ENCODE measurements at regions not wholly inside any gene's neighbourhood (a gene's known extent, or its start where the extent isn't known, plus 50 kb on each side); places are given as distances from the start of the nearest gene placed in this dataset.
"Not testable (repeated sequence)": the region's sequence is repeated elsewhere in the genome, so short reads cannot be mapped to it uniquely, and the experiment has no call there.

DNA sequence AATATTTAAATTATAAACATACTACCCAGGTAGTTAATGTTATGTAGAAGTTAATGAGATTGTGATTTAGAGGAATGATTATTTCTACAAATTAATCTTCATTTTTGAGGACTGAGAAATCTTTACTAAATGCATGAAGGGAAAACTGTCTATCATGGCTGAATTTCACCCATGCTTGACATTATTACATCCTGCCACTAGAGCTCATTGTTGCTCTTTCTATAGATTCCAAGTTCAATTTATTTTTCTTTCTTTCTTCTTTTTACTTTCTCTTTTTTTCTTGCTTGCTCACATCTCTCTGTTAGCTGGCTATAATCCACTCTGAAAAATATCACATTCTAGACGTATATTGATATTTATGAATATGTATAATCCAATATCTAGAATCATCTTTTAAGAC lies 505.0 kb upstream of the KLHL1 start:
- no peak for DNase-seq

DNA sequence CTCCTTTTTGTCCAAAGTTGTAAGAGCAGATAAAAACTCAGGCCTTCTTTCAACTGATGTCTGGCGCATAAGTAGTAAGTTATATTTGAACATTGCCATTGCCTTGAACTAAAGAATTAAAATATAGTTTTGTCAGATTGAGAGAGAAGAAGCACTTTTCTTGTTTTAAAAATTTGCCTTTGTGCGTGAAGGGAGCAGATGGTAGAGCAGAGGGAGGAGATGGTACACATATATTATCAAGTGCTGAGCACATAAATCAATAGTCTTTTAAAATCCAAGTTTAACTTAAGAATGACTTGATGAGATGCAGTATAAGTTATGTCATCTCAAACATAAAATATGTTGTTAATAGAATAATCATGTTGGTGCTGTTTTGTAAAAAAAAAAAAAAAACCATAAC lies 504.6 kb upstream of the KLHL1 start:
- DNase-seq, result no peak

GRCh38 chr13:70604448-70604847 lies 496.2 kb upstream of the KLHL1 start:
- DNase-seq, result no peak

- no peak for DNase-seq
These were observed 485.5 kb upstream of the KLHL1 start for GRCh38 chr13:70593716-70594115.

DNA sequence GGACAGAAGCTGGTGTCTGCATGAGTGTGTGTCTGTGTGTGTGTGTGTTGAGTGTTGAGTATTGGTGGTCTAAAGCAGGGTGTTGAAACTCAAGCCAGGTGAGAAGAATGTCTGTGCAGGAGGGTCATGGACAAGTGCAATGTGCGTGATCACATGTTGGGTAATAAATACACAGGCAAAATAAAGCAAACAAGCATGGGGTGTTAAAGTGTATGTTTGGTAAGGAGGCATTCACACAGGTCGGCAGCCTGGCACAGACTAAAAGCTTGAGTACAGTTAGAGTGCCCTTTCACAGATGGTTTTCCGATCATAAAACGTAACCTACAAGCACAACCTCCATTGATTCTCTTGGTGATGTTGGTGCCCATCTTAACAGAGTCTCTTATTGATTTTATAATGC lies 476.9 kb upstream of the KLHL1 start:
- no peak for DNase-seq

- no peak for DNase-seq
These were observed 472.6 kb upstream of the KLHL1 start for GRCh38 chr13:70580825-70581224.

DNA sequence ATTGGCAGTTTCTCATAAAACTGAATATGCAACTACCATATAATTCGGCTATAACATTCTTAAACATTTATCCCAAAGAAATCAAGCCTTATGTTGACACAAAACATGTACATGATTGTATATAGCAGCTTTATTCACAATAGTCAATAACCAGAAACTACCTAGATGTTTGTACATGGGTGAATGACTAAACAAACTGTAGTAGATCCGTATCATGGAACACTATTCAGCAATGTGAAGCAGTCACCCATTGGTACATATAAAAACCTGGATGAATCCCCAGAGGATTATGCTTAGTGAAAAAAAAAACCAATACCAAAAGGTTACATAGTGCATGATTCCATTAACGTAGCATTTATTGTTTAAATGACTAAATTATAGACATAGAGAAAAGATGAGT lies 471.7 kb upstream of the KLHL1 start:
- no peak for DNase-seq

- DNase-seq, result no peak
These were observed 463.0 kb upstream of the KLHL1 start for GRCh38 chr13:70571221-70571620.

- DNase-seq, result no peak
These were observed 460.3 kb upstream of the KLHL1 start for GRCh38 chr13:70568571-70568970.

DNA sequence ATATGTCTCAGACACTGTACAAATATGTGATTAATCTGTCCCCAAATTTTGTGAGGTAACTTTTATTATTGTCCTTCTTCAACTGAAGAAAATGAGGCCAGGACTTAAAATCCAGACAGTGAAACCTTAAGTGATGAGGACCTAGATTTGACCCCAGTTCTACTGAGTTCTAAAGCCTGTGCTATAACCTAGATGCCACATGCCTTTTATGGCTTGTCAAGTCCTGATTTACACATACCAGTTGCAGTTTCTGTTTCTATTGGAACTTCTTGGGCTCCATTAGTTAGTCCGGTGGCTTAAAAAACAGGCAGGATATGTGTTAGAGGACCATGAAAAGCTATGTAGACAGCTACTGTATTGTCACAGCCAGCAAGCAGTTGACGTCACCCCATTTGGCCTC lies 436.5 kb upstream of the KLHL1 start:
- DNase-seq, result no peak

- DNase-seq, result no peak
These were observed 433.2 kb upstream of the KLHL1 start for GRCh38 chr13:70541451-70541850.

DNA sequence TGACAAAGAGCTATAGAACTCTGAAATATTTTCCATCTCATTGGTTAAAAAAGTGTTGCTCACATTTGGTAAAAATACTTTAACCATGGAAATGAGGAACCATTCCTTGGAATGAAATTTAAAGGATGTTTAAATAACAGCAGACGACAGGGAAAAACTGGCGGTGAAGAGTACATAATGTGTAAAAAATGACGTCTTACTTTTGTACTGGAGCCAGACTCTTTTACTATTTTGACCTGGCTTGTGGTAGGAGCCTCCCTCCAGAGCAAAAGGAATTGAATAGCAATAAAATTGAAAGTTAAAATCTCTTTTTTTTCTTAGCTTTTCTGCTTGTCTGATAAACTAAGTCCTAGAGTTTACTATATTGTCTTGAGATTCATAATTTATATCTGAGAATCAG lies 426.2 kb upstream of the KLHL1 start:
- DNase-seq, result no peak

DNA sequence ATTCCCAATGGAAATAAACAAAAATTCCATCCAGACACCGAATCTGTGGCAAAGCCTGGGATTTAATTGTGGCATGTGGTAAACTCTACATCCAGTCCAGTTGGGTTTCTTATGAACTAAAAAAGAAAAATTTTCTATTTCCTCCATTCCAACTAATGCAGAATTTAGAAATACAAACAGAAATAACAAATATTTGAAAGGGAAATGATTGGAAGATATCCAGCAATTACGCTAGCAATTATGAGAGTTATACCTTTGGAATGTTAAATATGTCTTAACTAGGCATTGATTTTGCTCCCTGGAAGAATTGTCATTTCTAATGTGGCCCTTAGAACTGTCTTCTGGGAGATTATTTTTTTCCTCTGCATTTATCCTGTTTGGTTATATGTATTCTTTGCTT lies 421.4 kb upstream of the KLHL1 start:
- no peak for DNase-seq

DNA sequence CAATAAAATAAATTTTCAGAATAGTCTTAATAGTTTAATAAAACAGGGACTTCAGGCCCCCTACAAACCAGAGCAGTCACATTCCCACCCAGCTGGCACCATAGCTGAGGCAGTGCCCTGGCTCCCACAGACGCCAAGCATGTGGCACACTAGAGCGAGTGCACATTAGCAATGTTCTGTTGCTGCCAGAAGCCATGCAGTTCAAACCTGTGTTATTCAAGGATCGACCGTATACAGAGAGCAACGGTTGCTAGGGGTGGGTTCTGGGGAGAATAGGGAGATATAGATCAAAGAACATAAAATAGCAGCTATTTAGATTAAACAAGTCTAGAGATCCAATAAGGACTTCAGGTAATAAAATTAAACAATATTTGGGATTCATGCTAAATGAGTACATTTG lies 419.3 kb upstream of the KLHL1 start:
- no peak for DNase-seq

DNA sequence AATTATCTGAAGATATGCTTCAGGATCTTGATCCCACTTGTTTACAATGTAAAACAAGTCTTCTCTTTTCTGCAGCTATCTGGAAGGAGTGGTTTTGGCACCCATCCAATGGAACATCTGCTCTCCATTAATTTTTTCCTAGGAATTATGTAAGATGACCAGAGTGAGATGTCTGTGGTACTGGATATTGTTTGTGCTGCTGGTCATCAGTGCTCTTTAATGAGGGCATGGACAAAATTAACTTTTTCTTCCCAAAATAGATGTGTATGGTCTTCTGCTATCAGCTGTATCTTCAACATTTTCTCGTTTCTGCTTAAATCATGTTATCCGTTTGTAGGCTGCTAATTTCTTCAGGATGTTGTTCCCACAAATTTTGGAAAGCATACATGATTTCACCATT lies 415.4 kb upstream of the KLHL1 start:
- DNase-seq, result no peak

GRCh38 chr13:70520275-70521036 lies 412.2 kb upstream of the KLHL1 start:
- no peak for DNase-seq

GRCh38 chr13:70518081-70518480 lies 409.8 kb upstream of the KLHL1 start:
- DNase-seq, result no peak

GRCh38 chr13:70516226-70516625 lies 408.0 kb upstream of the KLHL1 start:
- DNase-seq, result no peak

DNA sequence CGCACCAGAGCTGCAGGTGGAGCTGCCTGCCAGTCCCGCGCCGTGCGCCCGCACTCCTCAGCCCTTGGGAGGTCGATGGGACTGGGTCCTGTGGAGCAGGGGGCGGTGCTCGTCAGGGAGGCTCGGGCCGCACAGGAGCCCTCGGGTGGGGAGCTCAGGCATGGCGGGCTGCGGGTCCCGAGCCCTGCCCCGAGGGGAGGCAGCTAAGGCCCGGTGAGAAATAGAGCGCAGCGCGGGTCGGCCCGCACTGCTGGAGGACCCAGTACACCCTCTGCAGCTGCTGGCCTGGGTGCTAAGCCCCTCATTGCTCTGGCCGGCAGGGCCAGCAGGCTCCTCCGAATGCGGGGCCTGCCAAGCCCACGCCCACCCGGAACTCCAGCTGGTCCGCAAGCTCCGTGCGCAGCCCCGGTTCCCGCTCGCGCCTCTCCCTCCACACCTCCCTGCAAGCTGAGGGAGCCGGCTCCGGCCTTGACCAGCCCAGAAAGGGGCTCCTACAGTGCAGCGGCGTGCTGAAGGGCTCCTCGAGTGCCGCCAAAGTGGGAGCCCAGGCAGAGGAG lies 403.7 kb upstream of the KLHL1 start:
- not testable (repeated sequence) for DNase-seq

- DNase-seq, result no peak
These were observed 397.6 kb upstream of the KLHL1 start for GRCh38 chr13:70505809-70506208.

DNA sequence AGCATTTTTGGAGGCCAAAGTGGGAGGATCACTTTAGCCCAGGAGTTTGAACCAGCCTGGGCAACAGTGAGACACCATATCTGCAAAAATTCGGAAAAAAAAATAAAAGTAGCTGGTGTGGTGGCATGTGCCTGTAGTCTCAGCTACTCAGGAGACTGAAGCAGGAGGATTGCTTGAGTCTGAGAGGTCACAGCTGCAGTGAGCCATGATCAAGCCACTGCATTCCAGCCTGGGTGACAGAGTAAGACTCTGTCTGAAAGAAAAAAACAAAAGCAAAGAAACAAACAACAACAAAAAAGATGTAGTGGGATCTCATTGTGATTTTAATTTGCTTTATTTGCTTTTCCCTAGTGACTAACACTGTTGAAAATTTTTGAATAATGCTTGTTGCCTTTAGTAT lies 394.7 kb upstream of the KLHL1 start:
- no peak for DNase-seq

GRCh38 chr13:70490320-70490935 lies 382.2 kb upstream of the KLHL1 start:
- DNase-seq, result no peak

DNA sequence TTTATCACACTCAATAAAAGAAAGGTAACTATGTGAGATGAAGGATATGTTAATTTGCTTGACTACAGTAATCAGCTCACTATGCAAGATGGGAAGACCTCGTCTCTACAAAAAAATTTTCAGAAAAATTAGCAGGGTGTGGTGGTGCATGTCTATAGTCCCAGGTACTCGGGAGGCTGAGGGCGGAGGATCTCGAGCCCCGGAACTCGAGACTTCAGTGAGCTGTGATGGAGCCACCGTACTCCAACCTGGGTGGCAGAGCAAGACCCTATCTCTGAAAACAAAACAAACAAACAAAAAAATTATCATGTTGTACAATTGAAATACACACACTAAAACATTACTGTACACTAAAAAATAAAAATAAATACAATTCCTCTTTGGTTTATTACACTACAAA lies 376.7 kb upstream of the KLHL1 start:
- DNase-seq, result no peak

DNA sequence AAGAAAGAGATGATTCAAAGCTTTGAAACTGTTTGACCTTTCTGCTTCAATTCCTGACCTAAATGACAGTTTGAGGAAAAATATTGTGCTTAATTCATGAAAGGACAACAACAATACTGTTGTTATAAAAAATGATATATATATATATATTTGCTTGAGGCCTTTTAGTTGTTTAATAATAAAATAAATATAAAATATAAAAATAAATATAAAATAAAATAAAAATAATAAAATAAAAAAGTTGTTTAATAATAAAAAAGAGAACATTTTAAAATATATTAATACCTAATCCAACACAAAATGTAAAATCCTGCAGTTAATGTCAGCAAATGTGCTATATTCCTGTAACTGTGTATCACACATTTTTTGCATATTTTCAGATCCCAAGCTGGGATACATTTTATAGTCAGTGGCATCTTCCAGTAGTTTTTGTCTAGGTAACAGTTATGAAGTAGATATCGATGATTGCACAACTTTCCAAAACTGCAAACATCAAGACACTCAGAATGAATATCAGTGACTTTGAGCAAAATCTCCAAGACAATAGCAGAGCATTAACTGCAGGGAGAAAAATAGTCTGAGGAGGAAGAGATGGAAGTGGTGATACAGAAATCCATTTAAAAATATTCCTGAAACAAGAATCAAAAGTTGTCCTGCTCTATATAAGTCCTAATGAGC lies 375.5 kb upstream of the KLHL1 start:
- DNase-seq, result no peak

All from activated CD4-positive, alpha-beta T cell treated with anti-CD3 and anti-CD28 coated beads for 4 hours (primary cell).